HT1080 (cell line): ENCODE measurements at regions not wholly inside any gene's neighbourhood (a gene's known extent, or its start where the extent isn't known, plus 50 kb on each side); places are given as distances from the start of the nearest gene placed in this dataset.
"Not testable (repeated sequence)": the region's sequence is repeated elsewhere in the genome, so short reads cannot be mapped to it uniquely, and the experiment has no call there.

Experiments
- DNase-seq: peaks from one replicate; pipeline ENCODE4 v3.0.0-alpha.2; 2015; ENCODE audit warnings: low read depth

DNA sequence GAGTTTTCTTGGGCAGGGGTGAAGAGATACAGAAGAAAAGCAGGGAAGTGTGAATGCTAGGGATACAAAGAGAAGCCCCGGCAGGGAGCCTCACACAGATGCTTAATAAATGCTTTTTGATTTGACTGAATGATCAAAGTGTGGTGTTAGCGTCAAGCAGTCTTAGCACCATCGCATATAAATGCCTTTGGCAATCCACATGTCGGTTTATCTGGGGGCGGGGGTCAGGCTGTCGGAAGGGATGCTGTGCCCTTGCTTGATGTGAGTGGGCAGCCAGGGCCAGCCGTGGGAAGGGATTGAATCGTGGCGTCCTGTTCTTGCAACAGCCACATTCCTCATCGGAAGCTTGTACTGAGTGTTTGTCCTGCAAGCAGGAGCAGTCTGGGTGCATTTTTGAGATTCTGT lies 173.1 kb downstream of the LACC1 start:
- no peak for DNase-seq

DNA sequence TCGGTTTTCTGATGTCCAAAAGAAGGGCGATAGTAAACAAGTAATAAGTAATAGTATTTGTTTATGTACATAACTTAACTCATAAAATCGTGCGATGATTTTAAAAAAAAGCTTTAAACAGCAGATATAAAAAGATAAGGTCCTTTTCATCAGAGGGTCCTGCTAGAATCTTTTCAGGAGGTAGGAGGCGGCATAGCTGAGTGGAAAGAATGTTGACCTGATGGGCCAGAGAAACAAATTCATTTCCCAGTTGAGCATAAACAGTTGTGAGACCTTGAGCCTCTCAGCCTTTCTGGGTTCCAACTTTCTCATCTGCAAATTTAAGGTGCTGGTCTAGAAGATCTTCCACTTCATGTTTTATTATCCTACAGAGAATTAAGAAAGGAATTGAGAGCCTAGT lies 173.5 kb downstream of the LACC1 start:
- no peak for DNase-seq

DNA sequence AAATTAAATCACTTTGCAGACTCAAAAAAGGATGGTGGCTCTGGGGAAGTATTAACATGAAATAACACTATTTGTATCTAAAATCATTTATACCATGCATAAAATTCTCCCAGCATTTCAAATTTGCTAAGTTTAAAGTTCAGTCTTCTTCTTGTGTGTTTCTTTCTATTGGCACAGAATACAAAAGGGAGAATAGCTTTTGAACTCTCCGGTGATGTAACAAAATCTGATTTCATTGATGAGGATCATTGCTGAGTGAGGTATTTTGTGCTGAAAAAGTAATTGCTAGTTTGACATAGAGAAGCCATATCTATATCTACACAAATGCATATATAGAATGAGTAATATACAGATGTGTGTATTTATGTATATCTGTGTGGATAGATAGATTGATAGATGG lies 174.8 kb downstream of the LACC1 start:
- no peak for DNase-seq

DNA sequence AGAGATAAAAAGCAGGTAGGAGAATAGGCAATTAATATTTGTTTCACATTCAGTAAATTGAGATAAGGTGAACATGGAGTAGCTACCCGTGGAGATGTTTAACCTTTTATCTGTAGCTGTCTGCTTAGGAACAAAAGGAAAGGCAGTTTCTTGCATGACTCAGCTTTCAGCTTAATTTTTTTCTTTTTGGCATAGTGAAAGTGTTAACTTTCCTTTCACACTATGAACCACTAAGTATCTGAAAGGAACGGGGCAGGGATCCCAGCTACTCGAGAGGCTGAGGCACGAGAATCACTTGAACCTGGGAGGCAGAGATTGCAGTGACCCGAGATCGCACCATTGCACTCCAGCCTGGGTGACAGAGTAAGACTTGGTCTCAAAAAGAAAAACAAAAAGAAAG lies 176.0 kb downstream of the LACC1 start:
- DNase-seq, result not testable (repeated sequence)

DNA sequence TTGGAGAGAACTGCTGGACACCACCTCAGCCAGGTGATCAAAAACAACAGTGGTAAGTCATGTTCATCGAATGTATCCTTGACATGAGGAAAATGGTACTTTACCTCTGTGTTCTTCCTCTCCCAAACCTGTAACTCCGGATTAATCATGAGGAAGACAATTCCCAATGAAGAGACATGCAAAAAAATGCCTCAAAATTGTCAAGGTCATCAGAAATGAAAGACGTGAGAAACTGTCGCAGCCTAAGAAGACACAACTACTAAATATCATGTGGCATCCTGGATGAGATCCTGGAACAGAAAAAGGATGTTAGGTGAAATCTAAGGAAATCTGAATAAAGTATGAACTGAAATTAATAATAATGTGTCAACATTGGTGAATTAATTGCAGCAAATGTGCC lies 178.4 kb downstream of the LACC1 start:
- DNase-seq, result no peak

DNA sequence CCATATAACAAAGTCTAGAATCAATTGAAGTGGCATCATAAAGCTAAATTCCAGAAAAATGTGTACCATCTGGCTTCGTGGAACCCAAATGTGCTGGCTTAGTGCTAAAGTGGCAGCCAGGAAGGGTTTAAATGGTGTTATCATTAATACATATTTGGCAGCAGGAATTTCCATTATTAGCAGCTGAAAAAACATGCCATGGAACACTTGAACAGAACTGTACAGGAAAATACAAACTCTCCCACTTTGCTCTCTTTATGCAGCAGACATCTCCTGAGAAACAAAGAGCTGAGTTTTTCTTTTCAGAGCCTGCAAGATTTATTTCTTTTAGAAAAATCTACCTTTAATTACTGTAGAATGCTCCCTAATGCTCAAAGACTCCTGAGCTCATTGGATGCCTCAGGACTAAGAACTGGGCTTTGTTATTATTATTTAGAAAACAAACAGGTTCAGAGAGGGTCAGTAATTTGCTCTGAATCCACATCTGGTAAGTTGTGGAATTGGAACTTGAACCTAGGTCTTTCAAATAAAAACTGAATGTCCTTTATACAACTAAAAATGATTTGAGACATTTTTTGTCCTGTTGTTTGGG lies 179.0 kb downstream of the LACC1 start:
- no peak for DNase-seq

DNA sequence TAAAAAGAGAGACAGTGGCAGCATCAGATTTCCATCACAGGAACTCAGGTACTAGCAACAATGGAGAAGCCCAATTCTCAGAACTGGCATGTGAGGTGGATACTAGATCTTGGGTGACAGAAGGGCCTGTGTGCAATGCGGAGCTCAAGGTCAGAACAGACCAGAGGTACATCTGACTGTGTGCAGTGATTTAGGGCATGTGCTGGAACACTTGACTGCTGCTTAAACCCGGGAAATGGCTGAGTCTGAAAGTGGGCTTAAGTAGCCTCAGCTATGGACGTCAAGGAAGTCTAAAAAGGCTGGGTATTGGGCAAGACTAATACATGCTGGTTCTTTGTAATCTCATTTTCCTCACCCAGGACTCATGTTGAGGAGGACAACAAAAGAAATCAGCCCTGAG lies 182.2 kb downstream of the LACC1 start:
- DNase-seq, result no peak

DNA sequence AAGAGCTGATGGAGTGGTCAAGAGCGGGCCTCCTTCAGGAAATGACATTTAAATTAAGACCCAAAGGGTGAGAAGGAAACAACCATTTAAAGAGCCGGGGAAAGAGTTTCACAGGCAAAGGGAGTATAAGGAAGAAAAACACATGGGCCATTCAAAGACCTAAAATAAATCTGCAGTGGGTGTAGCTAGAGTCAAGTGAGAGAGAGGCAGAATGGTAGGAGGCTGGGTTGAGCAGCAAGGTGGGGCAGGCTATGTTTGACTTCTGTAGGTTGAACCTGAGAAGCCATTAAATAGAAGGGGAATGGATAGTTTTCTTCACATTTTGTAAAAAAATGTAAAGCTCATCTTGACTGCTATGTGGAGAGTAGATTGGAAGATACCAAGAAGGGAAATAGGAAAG lies 183.8 kb downstream of the LACC1 start:
- no peak for DNase-seq

DNA sequence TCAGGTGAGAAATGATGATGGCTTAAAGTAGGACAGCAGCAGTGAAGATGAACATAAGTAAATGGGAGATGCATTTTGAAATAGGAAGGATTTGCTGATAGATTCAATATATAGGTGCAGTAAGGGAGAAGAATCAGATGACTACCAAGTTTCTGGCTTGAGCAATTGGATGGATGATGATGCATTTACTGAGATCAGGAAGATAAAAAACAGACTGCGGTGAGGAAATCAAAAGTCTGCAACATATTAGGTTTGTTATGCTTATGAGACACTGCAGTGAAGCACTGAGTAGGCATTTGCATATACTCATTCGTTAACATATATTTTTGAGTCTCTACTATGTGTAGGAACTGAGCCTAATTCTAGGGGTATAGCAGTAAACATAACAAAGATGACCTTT lies 184.2 kb downstream of the LACC1 start:
- no peak for DNase-seq

DNA sequence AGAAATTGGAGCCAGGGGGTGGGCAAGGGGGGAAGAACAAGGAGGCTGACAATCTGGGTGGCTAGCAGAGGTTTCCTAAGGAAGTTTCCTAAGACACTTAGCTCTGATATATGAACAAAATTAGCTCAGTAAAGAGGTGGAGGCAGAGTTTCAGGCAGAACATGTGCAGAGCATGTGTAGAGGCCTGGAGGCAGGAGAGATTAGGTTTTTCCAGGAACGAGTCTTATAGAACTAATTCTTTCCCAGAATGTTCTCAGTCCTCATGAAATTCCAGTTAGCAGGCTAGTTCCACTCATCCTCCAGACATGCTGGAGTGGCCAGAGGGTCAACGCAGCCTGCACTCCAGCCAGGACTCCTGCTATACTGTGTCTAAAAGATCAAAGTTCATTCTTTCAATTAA lies 184.7 kb downstream of the LACC1 start:
- DNase-seq, result no peak

DNA sequence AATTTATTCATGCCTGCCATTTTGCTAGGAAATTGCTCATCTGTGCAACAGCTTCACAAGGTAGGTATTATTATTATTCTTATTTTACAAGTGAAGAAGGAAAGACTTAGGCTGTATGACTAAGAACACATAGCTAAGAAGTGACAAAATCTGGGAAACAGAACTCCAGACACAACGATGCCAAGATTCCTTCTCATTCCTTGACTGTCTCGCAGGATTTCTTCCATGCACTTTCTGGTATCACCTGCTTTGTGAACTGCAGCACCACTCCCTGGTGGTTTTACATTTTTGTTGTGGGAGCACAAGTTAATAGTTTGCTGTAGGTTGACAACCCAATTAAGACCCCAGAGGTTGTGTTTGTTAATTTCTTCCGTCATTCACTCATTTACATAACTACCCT lies 188.5 kb downstream of the LACC1 start:
- peak; percentile 62 for DNase-seq

DNA sequence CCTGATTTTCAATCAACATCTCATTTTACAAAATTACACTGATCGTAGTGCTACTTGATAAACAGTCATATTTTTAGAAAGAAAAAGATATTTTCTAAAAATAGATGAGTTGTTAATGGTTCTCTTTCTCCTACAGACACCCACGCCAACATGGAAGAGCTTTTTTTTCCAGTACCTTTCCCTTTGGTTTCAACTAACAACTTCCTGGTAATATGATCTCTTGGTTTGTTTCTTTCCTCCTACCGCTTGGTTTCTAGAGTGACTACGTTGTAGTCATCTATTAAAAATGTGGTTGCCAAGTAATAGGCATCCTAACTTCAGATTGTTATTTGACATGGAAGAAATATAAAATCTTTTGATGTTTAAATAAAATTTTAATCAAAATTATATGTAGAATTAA lies 189.0 kb downstream of the LACC1 start:
- DNase-seq, result peak; percentile 90

DNA sequence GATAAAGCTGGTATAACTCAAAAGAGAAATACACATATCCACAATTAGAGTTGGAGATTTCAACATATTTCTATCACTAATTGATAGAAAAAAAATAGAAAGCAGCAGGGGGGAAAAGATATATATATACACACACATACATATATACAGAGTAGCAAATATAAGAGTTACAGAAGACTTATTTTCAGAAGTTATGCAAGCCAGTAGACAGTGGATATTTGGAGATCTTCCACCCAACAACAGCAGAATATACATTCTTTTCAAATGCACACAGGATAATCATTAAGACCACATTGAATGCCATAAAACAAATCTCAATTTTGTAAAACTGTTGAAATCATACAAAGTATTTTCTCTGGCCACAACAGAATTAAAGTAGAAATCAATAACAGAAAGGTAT lies 192.8 kb downstream of the LACC1 start:
- DNase-seq, result no peak

DNA sequence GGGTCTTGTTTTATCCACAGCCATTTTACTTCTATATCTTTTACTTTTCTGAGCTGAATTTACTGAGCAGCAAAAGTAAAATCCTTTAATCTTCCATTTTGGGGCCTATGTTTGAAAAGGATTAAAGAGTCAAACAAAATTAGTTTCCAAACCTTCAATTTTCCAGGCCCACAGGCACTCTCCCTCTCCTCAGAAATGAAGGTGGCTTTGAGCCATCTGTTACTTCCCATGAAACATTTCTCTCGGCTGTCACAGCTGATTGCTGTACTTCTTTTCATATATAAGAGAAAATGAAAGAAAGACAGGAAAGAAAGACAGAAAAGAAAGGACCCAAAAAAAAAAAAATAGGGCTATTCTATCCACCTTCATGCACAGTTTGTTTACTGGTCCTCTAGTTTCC lies 194.9 kb downstream of the LACC1 start:
- no peak for DNase-seq

DNA sequence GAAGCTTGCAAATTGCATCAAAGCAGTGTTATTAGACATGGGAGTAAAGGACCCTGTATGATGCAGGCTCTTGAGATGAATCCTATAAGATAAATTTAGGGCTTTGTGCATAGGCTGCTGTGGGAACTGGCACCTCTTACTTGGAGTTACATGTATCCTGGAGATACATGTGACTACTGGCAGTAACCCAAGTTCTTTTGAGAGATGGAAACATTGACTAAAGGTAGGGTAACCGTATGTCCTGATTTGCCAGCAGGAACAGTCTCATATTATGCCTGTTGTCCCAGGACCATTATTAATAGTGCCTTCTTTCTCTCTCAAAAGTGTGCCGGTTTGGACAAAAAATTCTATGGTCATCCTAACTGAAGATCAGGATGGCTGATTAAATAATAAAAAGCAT lies 195.4 kb downstream of the LACC1 start:
- DNase-seq, result no peak

DNA sequence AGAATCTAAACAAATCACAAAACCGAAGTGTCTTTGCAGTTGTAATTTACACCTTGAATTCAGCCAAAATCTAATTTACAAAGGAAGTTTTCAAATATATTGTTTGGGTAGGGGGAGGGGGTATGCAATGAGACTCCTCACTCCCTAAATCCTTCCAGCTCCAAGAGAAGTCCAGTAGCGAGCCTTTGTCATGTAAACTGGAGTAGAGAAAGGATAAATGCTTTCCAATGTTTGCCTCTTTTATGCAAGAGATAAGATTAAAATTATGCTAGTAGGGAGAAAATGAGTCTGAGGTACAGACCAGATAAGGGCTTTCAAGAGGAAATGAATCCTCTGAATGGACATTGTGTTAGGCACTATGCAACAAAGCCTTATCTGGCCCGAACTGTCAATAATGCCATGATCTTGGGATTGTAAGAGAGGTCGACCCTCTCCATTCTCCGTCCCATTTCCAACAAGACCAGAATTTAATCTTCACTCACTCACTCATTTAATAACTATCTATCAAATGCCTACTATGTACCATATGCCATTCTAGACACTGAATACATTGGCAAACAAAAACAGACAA lies 199.2 kb downstream of the LACC1 start:
- DNase-seq, result no peak

DNA sequence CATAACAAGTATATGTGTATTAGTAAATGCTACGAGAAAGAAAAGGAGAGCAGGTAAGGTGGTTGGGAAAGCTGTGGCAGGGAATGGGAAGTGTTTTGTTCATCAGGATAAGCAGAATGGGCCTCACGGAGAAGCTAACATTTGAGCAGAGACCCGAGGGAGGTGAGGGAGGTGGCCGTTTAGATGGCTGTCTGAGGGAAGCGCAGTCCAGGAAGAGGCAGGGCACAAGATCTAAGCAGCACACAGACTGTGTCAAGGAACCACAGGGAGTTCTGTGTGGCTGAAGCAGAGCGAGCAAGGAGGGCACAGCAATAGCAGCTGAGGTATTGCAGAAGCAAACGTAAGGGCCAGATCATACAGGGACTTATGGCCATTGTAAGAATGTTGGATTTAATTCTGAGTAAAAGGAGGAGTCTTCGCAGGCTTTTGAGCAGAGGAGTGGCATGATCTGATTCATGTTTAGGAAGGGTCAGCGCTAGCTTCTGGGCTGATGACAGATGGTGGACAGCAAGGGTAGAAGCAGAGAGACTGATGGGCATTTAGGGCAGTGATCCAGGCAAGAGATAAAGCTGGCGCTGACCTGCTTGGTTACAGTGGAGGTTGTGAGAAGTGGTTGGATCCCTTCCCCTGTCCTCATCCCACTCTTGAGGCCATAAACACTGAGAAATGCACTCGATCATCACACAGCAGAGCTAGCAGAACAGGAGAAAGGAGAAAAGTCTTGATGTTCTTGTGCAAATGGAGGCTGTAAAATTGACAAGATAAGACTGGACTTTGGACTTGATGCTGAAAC lies 199.9 kb downstream of the LACC1 start:
- DNase-seq, result no peak

DNA sequence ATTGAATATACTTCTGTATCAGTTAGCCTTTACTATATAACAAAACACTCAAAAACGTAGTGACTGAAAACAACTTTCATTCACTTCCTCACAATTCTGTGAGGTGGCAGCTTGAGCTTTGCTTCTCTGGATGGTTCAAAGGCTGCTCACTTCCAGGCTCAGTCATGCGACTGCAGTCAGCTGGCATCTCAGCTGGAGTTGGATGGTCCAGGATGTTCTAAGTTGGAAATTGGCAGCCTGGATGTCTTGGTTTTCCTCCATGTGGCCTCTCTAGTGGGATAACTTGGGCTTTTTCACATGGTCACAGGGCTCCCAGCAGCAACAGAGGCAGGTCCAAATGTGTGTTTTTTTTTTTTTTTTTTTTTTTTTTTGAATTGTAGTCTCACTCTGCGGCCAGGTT lies 204.4 kb downstream of the LACC1 start:
- DNase-seq, result no peak

DNA sequence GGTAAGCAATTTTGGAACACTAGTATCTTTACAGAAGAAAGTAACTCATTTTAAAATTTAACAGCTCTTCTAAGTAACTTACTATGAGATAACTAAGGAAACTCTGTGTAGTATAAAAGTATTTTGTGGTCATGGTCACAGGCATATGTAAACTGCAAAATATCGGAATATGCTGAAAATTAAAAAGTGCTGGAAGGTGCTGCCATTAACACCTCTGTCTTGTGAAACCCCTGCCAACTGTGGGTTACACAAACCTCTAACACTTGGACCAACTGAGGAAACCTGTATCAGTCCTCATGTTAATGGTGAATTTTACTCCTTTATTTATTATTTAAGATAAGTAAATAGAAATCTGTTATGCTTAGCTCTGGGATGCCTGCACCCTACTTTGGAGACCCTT lies 206.7 kb downstream of the LACC1 start:
- DNase-seq, result no peak

DNA sequence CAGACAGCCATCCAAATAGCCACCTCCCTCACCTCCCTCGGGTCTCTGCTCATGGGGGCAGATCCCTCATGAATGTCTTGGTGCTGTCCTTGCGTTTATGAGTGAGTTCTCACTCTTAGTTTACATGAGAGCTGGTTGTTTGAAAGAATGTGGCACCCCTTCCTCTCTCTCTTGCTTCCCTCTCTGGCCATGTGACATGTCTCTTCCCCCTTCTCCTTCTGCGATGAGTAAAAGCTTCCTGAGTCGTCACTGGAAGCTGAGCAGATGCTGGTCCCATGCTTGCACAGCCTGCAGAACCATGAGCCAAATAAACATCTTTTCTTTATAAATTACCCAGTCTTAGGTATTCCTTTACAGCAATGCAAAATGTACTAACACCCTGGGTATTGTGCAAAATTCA lies 208.7 kb downstream of the LACC1 start:
- DNase-seq, result no peak

DNA sequence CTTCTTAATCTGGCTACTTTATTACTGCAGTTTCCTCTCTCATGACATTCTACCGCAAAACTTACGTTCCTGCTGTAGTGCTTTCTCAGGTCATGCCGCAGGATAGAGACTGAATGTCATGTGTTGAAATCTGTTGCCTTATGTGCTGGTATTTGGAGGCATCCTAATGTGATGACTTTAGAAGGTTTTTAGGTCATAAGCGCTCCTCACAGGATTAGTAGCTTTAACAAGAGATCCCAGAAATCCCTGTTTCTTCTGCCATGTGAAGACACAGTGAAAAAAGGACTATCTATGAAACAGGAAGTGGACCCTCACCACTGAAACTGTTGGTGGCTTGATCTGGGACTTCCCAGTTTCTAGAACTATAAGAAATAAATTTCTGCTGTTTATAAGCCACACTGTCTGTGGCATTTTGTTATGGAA lies 209.3 kb downstream of the LACC1 start:
- DNase-seq, result no peak

DNA sequence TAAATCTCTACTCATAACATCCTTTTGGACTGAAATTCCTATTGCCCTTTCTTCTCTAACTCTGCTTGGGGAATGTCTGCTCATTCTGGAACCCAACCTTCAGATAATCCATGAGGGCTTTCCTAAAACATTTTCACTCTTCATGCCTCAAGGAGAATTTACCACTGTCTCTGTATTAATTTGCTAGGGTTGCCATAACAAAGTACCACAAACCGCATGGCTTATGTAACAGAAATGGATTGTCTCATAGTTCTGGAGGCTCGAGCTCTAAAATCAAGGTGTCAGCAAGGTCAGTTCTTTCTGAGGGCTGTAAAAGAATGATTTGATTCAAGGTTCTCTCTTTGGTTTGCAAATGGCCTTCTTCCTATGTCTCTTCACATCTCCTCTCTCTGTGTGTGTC lies 209.7 kb downstream of the LACC1 start:
- DNase-seq, result no peak
